Non-pigmented ciliary epithelial cell (primary cell): ENCODE measurements at regions not wholly inside any gene's neighbourhood (a gene's known extent, or its start where the extent isn't known, plus 50 kb on each side); places are given as distances from the start of the nearest gene placed in this dataset.
"Not testable (repeated sequence)": the region's sequence is repeated elsewhere in the genome, so short reads cannot be mapped to it uniquely, and the experiment has no call there.

Experiments used
- DNase-seq: peaks from one replicate; pipeline ENCODE4 v3.0.0-alpha.2; 2010; ENCODE audit warnings: low read depth

- no peak for DNase-seq
Observed at GRCh38 chr1:79950511-79950910, 944.0 kb upstream of the ADGRL4 start.

GRCh38 chr1:79945391-79945790 is 938.9 kb upstream of the ADGRL4 start:
- DNase-seq = no peak

GRCh38 chr1:79929356-79929755 is 922.8 kb upstream of the ADGRL4 start:
- peak; percentile 8 for DNase-seq

- DNase-seq = no peak
Observed at GRCh38 chr1:79928901-79929300, 922.4 kb upstream of the ADGRL4 start.

- no peak for DNase-seq
Observed at GRCh38 chr1:79920960-79921669, 914.6 kb upstream of the ADGRL4 start.

- DNase-seq = no peak
Observed at GRCh38 chr1:79914896-79915295, 908.4 kb upstream of the ADGRL4 start.

- no peak for DNase-seq
Observed at GRCh38 chr1:79912813-79913212, 906.3 kb upstream of the ADGRL4 start.

- no peak for DNase-seq
Observed at GRCh38 chr1:79903321-79903720, 896.8 kb upstream of the ADGRL4 start.

- DNase-seq = no peak
Observed at GRCh38 chr1:79902418-79902817, 895.9 kb upstream of the ADGRL4 start.

GRCh38 chr1:79899914-79900313 is 893.4 kb upstream of the ADGRL4 start:
- peak; percentile 98 for DNase-seq

- DNase-seq = no peak
Observed at GRCh38 chr1:79896140-79896539, 889.6 kb upstream of the ADGRL4 start.

GRCh38 chr1:79895573-79895972 is 889.0 kb upstream of the ADGRL4 start:
- DNase-seq = no peak

GRCh38 chr1:79894129-79894528 is 887.6 kb upstream of the ADGRL4 start:
- not testable (repeated sequence) for DNase-seq

- no peak for DNase-seq
Observed at GRCh38 chr1:79887059-79887458, 880.5 kb upstream of the ADGRL4 start.

GRCh38 chr1:79885101-79885500 is 878.6 kb upstream of the ADGRL4 start:
- no peak for DNase-seq

- DNase-seq = no peak
Observed at GRCh38 chr1:79877086-79877485, 870.6 kb upstream of the ADGRL4 start.

GRCh38 chr1:79875187-79875586 is 868.7 kb upstream of the ADGRL4 start:
- DNase-seq = no peak

GRCh38 chr1:79874289-79874688 is 867.8 kb upstream of the ADGRL4 start:
- DNase-seq = no peak

GRCh38 chr1:79859212-79859948 is 852.9 kb upstream of the ADGRL4 start:
- DNase-seq = peak; percentile 67

GRCh38 chr1:79852004-79852403 is 845.5 kb upstream of the ADGRL4 start:
- no peak for DNase-seq

GRCh38 chr1:79849388-79849787 is 842.9 kb upstream of the ADGRL4 start:
- no peak for DNase-seq

- DNase-seq = no peak
Observed at GRCh38 chr1:79848316-79848715, 841.8 kb upstream of the ADGRL4 start.

GRCh38 chr1:79847700-79848099 is 841.2 kb upstream of the ADGRL4 start:
- DNase-seq = no peak

- no peak for DNase-seq
Observed at GRCh38 chr1:79845936-79846335, 839.4 kb upstream of the ADGRL4 start.
